Erythroblast (primary cell): ENCODE measurements at regions not wholly inside any gene's neighbourhood (a gene's known extent, or its start where the extent isn't known, plus 50 kb on each side); places are given as distances from the start of the nearest gene placed in this dataset.

Experiments
- GATA1 ChIP-seq: IDR thresholded peaks from 2 replicates; pipeline ENCODE4 v1.6.1; 2011; ENCODE audit warnings: low read depth, mild to moderate bottlenecking, control low read depth, low read length, moderate library complexity
- POLR2A ChIP-seq: IDR thresholded peaks from 2 replicates; pipeline ENCODE4 v1.6.1; 2011; ENCODE audit warnings: mild to moderate bottlenecking, low read length

DNA sequence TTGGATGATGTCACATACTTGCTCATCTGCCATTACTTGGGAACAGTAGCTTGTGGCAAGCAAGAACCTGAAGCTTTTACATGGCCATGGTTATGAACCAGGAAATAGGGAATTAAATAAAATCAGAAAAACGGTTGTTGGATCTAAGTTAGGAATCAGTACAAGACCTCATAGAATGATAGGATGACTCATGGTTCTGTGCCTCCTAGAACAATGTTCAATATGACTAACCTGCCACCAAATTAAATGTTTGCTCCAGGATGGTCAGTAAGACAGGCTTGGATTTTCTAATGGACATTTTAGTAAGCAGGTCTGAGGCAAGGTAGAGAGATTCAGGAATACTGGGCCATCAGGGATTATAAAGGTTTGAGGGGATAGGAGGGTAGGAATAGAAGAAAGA lies 218.9 kb downstream of the PLOD2 start:
- TF ChIP-seq POLR2A (no peak), GATA1 (no peak)
